Thyroid gland (tissue), 4 donors: ENCODE measurements at regions not wholly inside any gene's neighbourhood (a gene's known extent, or its start where the extent isn't known, plus 50 kb on each side); places are given as distances from the start of the nearest gene placed in this dataset.

Experiments used
- DNase-seq, 2 donors: peaks; one replicate each; pipeline ENCODE4 v3.0.0-alpha.2; 2019
- H3K27ac ChIP-seq, 3 donors: fragments of 200-600 bp; sonication (generic); 1 replicate in 2 of 3; 2 replicates in 1 of 3; pipeline ENCODE4 v1.5.1; 2016 to 2019; ENCODE audit warnings: mild to moderate bottlenecking in 1 of 3, moderate library complexity in 1 of 3
- H3K27me3 ChIP-seq: fragments of 200-600 bp; sonication (generic); one replicate; pipeline ENCODE4 v1.5.1; 2019
- H3K36me3 ChIP-seq, 2 donors: fragments of 200-600 bp; sonication (generic); one replicate each; pipeline ENCODE4 v1.5.1; 2016 to 2019
- H3K4me1 ChIP-seq, 2 donors: fragments of 200-600 bp; sonication (generic); one replicate each; pipeline ENCODE4 v1.5.1; 2017 to 2019
- H3K4me3 ChIP-seq, 3 donors: fragments of 200-600 bp; sonication (generic); replicated peaks in 1 of 3; 1 replicate in 2 of 3; 2 replicates in 1 of 3; pipeline ENCODE4 v1.5.1; 2016; ENCODE audit warnings: mild to moderate bottlenecking in 1 of 3
- H3K9me3 ChIP-seq: fragments of 200-600 bp; sonication (generic); one replicate; pipeline ENCODE4 v1.5.1; 2017
- CTCF ChIP-seq, 6 experiments: fragments of 200-600 bp in 3 of 6; fragments of 450-650 bp in 3 of 6; sonication (generic) in 3 of 6; IDR thresholded peaks; one replicate each; pipeline ENCODE4 v1.5.1; 2016 to 2019; ENCODE audit warnings: antibody characterized with exemption in 6 of 6, mild to moderate bottlenecking in 2 of 6, inconsistent platforms in 1 of 6, moderate library complexity in 1 of 6
- POLR2A ChIP-seq, 2 donors: fragments of 450-650 bp; IDR thresholded peaks; one replicate each; pipeline ENCODE4 v1.6.1; 2017; ENCODE audit warnings: antibody characterized with exemption in 2 of 2, mild to moderate bottlenecking in 2 of 2, moderate library complexity in 1 of 2
- WGBS, 2 donors: methylation state at CpG; one replicate each; pipeline ENCODE4 v1.1.5; 2017; 5-methylcytosine and 5-hydroxymethylcytosine counted together
- intact Hi-C: fragments of 100-400 bp; cut with DNase I; formaldehyde crosslinking; loops from one replicate; pipeline ENCODE4 v1.15.1; 2023

GRCh38 chr7:14048889-14049288 lies 59.4 kb upstream of the ETV1 start:
- H3K27me3 ChIP-seq, result no peaks in the 10 kb centered on the region
- no peaks in the 10 kb centered on the region for H3K4me1 ChIP-seq
- no peak overlapping the region for H3K27ac ChIP-seq
- H3K4me3 ChIP-seq, result no peak overlapping the region
- intact Hi-C loops, result no loop called here
- DNase-seq, result peak; percentile 13 to 17
- no peaks in the 10 kb centered on the region for H3K9me3 ChIP-seq
- no peaks in the 10 kb centered on the region for H3K36me3 ChIP-seq
- 42 to 54% methylated on average over 2 of the region's 2 CpGs for WGBS, 2 donors
- no peak for TF ChIP-seq CTCF (IDR thresholded peaks at IDR 0.05)
- no peak for TF ChIP-seq POLR2A (IDR thresholded peaks at IDR 0.05)

GRCh38 chr7:14047709-14048399 lies 58.4 kb upstream of the ETV1 start:
- Histone ChIP-seq H3K27ac (no peak overlapping the region), H3K9me3 (no peaks in the 10 kb centered on the region), H3K27me3 (no peaks in the 10 kb centered on the region), H3K36me3 (no peaks in the 10 kb centered on the region), H3K4me1 (no peaks in the 10 kb centered on the region), H3K4me3 (no peak overlapping the region)
- DNase-seq, result no peak
- TF ChIP-seq CTCF (IDR thresholded peaks at IDR 0.05) (no peak), POLR2A (IDR thresholded peaks at IDR 0.05) (no peak)
- 83 to 85% methylated on average over 5 of the region's 5 CpGs for WGBS, 2 donors
- intact Hi-C loops, result no loop called here

- 93 to 94% methylated on average over 3 of the region's 3 CpGs for WGBS, 2 donors
- Histone ChIP-seq H3K27me3 (no peaks in the 10 kb centered on the region), H3K4me3 (no peak overlapping the region), H3K9me3 (no peaks in the 10 kb centered on the region), H3K36me3 (no peaks in the 10 kb centered on the region), H3K27ac (no peak overlapping the region), H3K4me1 (no peaks in the 10 kb centered on the region)
- no peak for TF ChIP-seq POLR2A (IDR thresholded peaks at IDR 0.05)
- TF ChIP-seq CTCF (IDR thresholded peaks at IDR 0.05), result no peak
- DNase-seq, result no peak
- intact Hi-C loops, result no loop called here
Measured at GRCh38 chr7:14045651-14046050, 56.2 kb upstream of the ETV1 start.

- intact Hi-C loops, result no loop called here
- Histone ChIP-seq H3K9me3 (no peaks in the 10 kb centered on the region), H3K27ac (no peak overlapping the region), H3K4me3 (no peak overlapping the region), H3K36me3 (no peaks in the 10 kb centered on the region), H3K27me3 (no peaks in the 10 kb centered on the region), H3K4me1 (no peaks in the 10 kb centered on the region)
- TF ChIP-seq POLR2A (IDR thresholded peaks at IDR 0.05), result no peak
- no peak for TF ChIP-seq CTCF (IDR thresholded peaks at IDR 0.05)
- DNase-seq, result no peak
- 88 to 94% methylated on average over 5 of the region's 5 CpGs for WGBS, 2 donors
Measured at GRCh38 chr7:14040528-14040927, 51.1 kb upstream of the ETV1 start.
